HG03135 (cell line): ENCODE measurements at regions not wholly inside any gene's neighbourhood (a gene's known extent, or its start where the extent isn't known, plus 50 kb on each side); places are given as distances from the start of the nearest gene placed in this dataset.

Experiments used
- ATAC-seq: cut with Tn5 transposase; IDR thresholded peaks from one replicate; pipeline ENCODE4 v1.9.1; 2021; ENCODE audit warnings: mild to moderate bottlenecking, moderate library complexity; ENCODE audit not compliant: unreplicated experiment

GRCh38 chr4:24117975-24118374, 228.1 kb upstream of the PPARGC1A start:
- ATAC-seq, result no peak

DNA sequence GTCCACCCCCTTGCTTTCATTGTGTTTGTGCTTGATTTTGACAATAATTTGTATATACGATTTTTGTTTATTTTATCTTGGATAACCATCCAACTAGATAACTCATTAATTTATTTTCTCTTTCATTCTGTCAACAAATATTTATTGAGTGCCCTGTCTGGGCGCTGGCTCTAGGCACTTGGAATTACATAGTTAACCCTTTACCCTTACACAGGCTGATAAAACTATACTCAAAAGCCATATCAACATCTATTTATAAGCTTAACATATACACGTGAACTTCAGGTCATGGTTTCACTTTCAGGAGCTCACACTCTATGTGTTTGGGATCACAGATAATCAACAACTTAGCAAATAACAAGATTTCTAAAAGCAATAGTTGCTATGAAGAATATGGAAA, 226.3 kb upstream of the PPARGC1A start:
- ATAC-seq, result no peak

GRCh38 chr4:24114919-24115500, 225.2 kb upstream of the PPARGC1A start:
- no peak for ATAC-seq

DNA sequence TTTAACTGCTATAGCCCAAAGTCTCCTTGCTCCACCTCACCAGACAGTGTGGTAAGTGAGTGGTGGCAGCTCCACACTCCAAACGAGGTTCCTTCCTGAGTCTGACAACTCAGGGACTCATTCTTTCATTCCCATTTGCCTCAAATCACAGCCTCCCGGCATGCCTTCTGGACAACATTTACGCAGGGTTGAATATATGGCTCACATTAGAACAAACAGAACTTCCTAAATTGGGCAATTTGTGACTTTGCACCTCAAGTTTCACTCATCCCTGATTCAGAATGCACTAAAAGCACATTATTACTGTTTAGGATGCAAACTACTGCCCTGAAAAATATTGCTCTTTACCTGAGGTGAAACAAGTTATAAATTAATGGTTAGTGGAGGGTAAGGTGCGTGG, 224.6 kb upstream of the PPARGC1A start:
- ATAC-seq, result no peak

- no peak for ATAC-seq
These were observed 222.6 kb upstream of the PPARGC1A start for GRCh38 chr4:24112466-24112865.

DNA sequence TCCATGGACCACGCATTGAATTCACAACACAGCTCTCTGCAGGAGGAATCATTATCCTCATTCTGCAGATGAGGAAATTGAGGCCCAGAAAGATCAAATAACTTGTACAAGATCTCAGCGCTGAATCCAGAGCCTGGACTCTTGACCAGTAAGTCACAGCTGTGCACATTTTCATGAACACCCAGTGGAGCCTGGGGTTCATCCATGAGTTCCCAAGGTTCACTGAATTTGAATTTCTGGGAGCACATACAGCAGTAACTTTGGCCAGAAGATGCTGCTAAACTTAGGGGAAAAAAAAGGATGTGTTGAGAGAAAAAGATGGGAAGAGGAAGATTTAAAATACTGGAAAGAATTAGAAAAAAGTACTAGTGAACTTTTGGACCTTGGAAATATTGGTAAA, 218.7 kb upstream of the PPARGC1A start:
- ATAC-seq, result no peak

- ATAC-seq, result no peak
These were observed 215.6 kb upstream of the PPARGC1A start for GRCh38 chr4:24105327-24106038.

- ATAC-seq, result no peak
These were observed 214.3 kb upstream of the PPARGC1A start for GRCh38 chr4:24104158-24104565.

DNA sequence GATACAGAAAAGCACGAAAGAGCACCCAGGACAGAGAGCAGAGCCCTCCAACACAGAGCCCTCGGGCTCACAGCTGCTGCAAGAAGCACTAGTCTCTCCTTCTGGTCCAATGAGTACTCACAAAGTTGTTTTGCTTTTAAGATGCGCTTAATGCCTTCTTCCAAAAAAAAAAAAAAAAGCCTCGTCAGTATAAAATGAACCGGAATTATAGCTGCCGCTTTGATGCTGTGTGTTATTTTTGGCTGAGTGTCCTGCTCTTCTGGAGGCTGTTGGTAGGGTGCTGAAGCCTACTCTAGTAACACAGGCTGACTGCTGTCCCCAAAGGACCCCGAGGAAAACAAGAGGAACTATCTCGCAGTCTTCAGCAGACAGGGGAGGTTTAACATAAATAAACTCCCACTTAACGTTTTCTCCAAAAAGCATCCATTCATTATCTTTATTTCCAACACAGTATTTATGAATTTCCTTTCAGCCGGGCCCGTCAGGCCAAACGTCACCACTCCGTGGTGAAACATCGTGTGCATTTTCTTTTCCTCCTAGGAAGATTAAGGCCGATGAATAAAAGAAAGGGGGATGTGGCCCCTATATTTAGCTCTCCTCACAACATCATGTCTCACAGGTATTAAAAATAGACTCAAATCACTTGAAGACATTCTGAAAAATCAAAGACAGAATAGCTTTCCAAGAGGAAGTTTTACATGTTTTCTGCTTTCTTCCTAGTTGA, 213.7 kb upstream of the PPARGC1A start:
- no peak for ATAC-seq

DNA sequence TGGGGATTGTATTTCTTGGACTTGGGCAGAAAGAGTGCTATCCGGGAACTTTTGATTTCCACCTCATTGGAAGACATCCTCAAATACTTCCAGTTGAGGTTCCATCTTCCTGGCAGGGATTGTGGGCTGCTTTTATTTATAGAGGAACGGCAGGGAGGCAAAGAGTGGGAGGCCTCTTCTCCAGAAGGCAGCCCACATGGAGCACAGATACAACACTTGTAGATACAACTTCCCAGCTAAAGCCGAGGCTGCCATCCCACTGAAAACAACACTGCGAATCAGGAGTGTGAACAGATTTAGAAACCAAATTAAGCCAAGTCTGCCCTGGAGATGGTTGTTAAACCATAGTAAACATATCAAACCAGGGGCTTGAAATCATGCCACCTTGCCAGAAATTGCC, 212.8 kb upstream of the PPARGC1A start:
- ATAC-seq, result no peak

GRCh38 chr4:24096603-24097002, 206.8 kb upstream of the PPARGC1A start:
- no peak for ATAC-seq

GRCh38 chr4:24094726-24095125, 204.9 kb upstream of the PPARGC1A start:
- ATAC-seq, result no peak

DNA sequence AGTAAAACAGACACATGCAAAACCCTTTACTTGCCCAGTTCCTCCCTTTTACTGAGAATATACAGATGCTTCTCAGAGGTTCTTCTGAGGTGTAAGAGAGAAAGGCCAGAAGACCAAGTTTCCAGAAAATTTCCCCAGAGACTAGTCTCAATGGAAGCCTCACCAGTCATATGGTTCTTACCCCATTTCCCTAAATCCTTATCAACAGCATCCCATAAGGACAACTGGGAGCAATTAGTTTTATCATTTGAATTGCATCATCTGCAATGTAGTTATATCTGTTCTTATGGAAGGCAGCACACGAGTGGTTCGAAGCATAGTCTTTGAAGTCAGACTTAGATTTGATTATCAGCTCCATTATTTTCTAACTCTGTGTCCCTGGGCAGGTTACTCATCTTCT, 203.6 kb upstream of the PPARGC1A start:
- no peak for ATAC-seq

DNA sequence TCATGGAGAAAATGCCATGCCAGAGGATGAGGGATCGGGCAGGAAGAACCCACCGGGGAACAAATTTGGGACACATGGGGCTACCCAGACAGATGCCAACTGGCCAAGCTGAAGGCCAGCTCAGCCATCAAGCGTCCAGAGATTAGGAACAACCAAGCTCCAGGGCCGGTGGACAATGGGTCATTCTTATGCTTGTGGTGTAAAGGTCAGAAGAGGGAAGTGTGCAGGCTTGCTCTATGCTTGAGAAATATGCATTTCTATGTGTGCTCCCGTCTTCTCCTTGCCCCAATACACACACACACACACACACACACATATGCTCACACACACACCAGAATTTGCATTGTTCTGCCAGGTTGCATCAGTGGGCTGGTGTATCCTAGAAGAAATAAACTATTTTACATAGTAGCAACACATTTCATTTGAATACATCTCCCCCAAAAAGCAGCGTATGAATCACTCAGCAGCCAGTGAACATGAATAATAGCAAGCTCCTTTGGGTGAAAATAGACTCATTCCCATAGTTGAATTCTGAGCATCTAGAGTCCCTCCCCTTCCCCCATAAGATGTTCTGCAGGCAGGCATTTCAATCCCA, 201.9 kb upstream of the PPARGC1A start:
- no peak for ATAC-seq

DNA sequence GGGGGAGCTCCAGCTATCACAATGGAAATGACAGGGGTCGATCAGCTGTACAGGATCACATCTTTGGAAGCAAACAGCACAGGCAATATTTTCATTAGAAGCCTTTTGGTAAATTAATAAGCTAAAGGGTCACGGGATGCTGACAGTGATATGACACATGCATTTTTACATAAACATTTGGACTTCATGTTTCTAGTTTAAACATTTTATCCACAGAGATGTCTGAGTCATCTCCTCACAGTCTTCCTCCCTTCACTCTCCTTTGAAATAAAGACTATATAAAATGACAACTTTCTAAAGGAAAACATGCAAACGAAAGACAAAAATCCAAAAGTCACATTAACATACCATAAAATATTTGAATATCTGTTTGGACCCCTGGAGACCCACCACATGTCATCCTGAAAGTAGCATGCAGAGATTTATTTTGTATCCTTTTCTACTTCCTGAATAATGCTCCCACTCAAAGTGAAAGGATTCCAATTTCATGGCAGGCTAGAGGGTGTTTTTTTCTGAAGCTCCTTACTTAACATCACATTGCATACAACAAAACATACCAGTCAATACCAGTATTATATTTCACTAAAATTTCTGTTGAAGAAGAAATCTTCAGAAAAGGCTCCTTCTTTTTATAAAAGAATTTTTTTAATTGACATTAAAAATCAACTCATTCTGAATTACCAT, 200.1 kb upstream of the PPARGC1A start:
- ATAC-seq, result no peak

- ATAC-seq, result no peak
These were observed 191.0 kb upstream of the PPARGC1A start for GRCh38 chr4:24080871-24081270.

DNA sequence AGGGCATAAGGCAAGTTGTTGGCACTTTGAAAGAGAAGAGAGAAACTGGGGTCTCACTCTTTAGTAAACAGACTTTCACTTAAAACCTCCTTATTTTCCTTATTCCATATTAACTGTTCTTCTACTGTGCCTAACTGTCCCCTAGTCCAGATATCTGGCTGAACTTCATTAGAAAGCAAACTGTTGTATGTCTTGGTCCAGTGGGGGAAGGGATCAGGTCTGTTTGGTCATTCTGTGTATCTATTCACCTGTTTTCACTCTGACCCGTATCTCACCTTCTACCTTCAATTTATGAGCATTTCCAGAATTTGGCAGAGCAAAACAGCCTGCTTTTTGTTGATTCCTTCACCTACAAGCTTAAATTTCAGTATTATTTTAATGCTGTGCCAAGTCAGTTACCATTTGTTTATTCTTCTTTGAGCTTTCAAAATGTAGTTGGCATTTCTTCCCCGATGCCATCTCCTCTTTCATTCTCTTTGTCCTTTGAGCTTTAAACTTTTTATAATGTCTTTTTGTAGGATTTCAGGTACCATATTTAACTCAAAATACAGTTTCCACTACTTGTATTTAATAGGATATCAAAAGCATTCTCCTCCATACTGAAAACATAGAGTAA, 188.6 kb upstream of the PPARGC1A start:
- no peak for ATAC-seq

GRCh38 chr4:24076811-24077210, 187.0 kb upstream of the PPARGC1A start:
- no peak for ATAC-seq

GRCh38 chr4:24073948-24074347, 184.1 kb upstream of the PPARGC1A start:
- ATAC-seq, result no peak

DNA sequence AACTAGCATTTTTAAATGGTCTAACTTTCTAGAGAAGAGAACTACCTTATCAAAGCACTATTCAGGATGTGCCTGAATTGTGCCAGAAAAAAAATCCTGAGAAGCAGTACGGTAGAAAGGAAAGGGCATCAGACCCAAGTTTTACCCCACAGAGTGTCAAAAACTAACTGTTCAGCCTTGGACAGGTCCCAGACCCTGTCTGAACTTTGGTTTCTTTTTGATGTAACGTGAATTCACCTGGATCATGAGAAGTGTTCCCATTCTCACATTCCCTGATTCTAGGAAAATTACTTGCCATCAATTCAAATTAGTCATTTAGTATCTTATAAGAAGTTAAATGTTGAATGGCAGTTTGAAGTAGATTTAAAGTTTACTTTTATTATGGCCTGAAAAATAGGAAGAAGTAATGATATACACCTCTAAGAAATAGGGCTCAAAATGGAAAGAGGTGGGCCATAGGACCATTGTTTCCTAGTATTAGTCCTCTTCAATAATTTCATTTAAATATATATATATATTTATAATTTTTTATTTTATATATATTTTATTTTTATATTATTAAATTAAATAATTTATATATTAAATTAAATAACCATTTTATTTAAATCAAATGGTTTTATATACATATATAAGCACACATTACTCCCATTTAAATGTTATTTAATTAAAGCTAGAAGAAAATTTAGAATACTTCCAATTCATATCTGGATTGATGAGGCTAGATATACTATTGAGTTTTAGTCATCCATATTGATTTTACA, 181.9 kb upstream of the PPARGC1A start:
- ATAC-seq, result no peak
